HG02970 (cell line): ENCODE measurements at regions not wholly inside any gene's neighbourhood (a gene's known extent, or its start where the extent isn't known, plus 50 kb on each side); places are given as distances from the start of the nearest gene placed in this dataset.

ENCODE experiments used
- ATAC-seq: cut with Tn5 transposase; IDR thresholded peaks from one replicate; pipeline ENCODE4 v1.9.1; 2021; ENCODE audit warnings: mild to moderate bottlenecking, moderate library complexity, moderate number of reproducible peaks; ENCODE audit not compliant: unreplicated experiment, low FRiP score

- ATAC-seq: no peak
Measured at GRCh38 chr13:65907666-65908525, 1322.2 kb downstream of the PCDH9 start.

GRCh38 chr13:65901723-65902122, 1328.4 kb downstream of the PCDH9 start:
- no peak for ATAC-seq

- ATAC-seq: no peak
Measured at GRCh38 chr13:65894049-65894448, 1336.1 kb downstream of the PCDH9 start.

- no peak for ATAC-seq
Measured at GRCh38 chr13:65892859-65893258, 1337.3 kb downstream of the PCDH9 start.

- ATAC-seq: no peak
Measured at GRCh38 chr13:65889368-65889767, 1340.8 kb downstream of the PCDH9 start.

GRCh38 chr13:65882810-65883209, 1347.3 kb downstream of the PCDH9 start:
- no peak for ATAC-seq

- no peak for ATAC-seq
Measured at GRCh38 chr13:65881561-65882155, 1348.5 kb downstream of the PCDH9 start.

- no peak for ATAC-seq
Measured at GRCh38 chr13:65875031-65875430, 1355.1 kb downstream of the PCDH9 start.

- no peak for ATAC-seq
Measured at GRCh38 chr13:65872448-65872847, 1357.7 kb downstream of the PCDH9 start.

GRCh38 chr13:65868884-65869283, 1361.3 kb downstream of the PCDH9 start:
- no peak for ATAC-seq

- no peak for ATAC-seq
Measured at GRCh38 chr13:65868099-65868498, 1362.0 kb downstream of the PCDH9 start.

- no peak for ATAC-seq
Measured at GRCh38 chr13:65866138-65866537, 1364.0 kb downstream of the PCDH9 start.

GRCh38 chr13:65865206-65865605, 1364.9 kb downstream of the PCDH9 start:
- no peak for ATAC-seq

GRCh38 chr13:65864039-65864438, 1366.1 kb downstream of the PCDH9 start:
- ATAC-seq: no peak

GRCh38 chr13:65860306-65860705, 1369.8 kb downstream of the PCDH9 start:
- no peak for ATAC-seq

- no peak for ATAC-seq
Measured at GRCh38 chr13:65857942-65858565, 1372.1 kb downstream of the PCDH9 start.

- ATAC-seq: no peak
Measured at GRCh38 chr13:65856431-65856830, 1373.7 kb downstream of the PCDH9 start.

GRCh38 chr13:65855242-65855805, 1374.8 kb downstream of the PCDH9 start:
- ATAC-seq: no peak

- no peak for ATAC-seq
Measured at GRCh38 chr13:65854431-65854830, 1375.7 kb downstream of the PCDH9 start.

- no peak for ATAC-seq
Measured at GRCh38 chr13:65844266-65844841, 1385.8 kb downstream of the PCDH9 start.

- no peak for ATAC-seq
Measured at GRCh38 chr13:65843314-65843731, 1386.8 kb downstream of the PCDH9 start.
